Testis (tissue), 2 donors: ENCODE measurements at regions not wholly inside any gene's neighbourhood (a gene's known extent, or its start where the extent isn't known, plus 50 kb on each side); places are given as distances from the start of the nearest gene placed in this dataset.

Experiments used
- CTCF ChIP-seq, 3 experiments: fragments of 450-650 bp in 2 of 3; fragments of 200-600 bp in 1 of 3; sonication (generic) in 1 of 3; IDR thresholded peaks; one replicate each; pipeline ENCODE4 v1.5.1; 2016 to 2019; ENCODE audit warnings: antibody characterized with exemption in 3 of 3, mild to moderate bottlenecking in 2 of 3, moderate library complexity in 1 of 3
- POLR2A ChIP-seq: fragments of 450-650 bp; IDR thresholded peaks from one replicate; pipeline ENCODE4 v1.6.1; 2017; ENCODE audit warnings: antibody characterized with exemption, mild to moderate bottlenecking, moderate library complexity

DNA sequence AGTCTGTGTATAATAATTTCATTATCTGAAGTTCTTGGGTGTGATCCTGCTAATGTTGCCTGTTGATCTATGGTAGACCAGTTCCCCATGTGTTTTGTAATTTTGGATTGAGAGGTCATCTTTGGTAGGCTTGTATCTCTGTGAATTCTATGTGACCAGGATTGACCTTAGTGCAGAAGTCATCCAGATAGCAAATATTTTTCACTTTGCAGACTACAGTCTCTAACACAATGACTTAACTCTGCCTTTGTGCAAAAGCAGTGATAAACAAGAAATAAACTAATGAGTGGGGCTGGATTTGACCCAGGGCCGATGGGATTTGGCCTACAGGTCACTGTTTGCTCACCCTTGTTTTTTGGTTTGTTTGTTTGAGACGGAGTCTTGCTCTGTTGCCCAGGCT, 144.6 kb upstream of the MYL2 start:
- TF ChIP-seq CTCF (IDR thresholded peaks at IDR 0.05), result no peak
- no peak for TF ChIP-seq POLR2A
